ENCODE measurements at regions not wholly inside any gene's neighbourhood (a gene's known extent, or its start where the extent isn't known, plus 50 kb on each side); places are given as distances from the start of the nearest gene placed in this dataset.

DNA sequence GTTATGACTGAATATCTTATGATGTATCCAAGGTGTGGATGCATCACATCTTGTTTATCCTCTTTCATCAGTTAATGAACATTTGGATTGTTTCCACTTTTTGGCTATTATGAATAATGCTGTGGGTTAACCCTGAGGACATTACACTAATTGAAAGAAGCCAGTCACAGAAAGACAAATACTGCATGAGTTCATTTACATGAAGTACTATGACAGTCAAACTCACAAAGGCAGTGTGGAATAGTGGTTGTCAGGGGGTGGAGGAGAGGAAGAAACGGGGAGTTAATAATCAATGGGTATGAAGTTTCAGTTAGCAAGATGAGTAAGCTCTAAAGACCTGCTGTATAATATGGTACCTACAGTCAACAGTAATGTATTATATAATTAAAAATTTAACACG is 409.4 kb upstream of the CTNND2 start:
- no peak overlapping the region for H3K4me3 ChIP-seq (replicated peaks; ENCODE audit: low read depth, low read length)
- TF ChIP-seq, protein P1, sequence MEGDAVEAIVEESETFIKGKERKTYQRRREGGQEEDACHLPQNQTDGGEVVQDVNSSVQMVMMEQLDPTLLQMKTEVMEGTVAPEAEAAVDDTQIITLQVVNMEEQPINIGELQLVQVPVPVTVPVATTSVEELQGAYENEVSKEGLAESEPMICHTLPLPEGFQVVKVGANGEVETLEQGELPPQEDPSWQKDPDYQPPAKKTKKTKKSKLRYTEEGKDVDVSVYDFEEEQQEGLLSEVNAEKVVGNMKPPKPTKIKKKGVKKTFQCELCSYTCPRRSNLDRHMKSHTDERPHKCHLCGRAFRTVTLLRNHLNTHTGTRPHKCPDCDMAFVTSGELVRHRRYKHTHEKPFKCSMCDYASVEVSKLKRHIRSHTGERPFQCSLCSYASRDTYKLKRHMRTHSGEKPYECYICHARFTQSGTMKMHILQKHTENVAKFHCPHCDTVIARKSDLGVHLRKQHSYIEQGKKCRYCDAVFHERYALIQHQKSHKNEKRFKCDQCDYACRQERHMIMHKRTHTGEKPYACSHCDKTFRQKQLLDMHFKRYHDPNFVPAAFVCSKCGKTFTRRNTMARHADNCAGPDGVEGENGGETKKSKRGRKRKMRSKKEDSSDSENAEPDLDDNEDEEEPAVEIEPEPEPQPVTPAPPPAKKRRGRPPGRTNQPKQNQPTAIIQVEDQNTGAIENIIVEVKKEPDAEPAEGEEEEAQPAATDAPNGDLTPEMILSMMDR (IDR thresholded peaks at IDR 0.05; ENCODE audit: low read depth, low read length, missing control alignments) = no peak
- DNase-seq (ENCODE audit: extremely low read depth, low read depth) = no peak

DNA sequence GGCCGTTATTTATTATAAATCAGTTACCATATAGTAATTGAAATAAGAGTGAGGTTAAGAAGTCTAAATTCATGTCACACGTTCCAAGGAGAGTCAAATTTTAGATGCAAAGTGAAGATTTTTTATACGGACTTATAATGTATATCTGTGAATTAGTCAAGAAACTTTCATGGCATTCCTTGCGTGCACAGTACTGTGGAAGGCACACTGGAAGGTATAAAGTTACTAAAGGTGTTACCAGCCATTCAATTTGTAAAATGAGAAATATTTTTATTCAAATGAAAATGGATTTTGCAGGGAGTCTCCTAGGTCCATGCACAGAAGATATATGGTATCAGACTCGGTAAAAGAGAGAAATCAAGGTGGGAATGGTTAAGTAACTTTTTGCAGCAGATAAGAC is 408.1 kb upstream of the CTNND2 start:
- TF ChIP-seq, protein P1 (IDR thresholded peaks at IDR 0.05; ENCODE audit: low read depth, low read length, missing control alignments) = no peak
- DNase-seq (ENCODE audit: extremely low read depth, low read depth) = no peak

DNA sequence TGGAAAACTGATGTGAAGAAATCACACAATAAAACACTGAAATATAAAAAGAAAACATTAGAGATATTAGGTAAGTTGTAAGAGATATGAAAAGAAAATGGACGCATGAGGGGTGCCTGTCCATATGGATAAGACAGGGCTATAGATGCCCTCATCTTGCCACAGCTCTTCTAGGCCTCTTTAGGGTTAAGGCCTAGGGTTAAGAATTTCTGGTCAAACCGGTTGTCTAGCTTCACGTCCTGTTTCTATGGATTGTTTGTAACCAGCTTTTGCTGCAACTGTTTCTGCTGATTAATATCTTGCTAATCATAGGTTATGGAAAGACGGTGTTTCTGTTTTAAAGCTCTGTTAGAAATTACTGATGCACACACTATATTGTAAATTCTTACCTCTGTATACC is 389.9 kb upstream of the CTNND2 start:
- no peak overlapping the region for H3K4me3 ChIP-seq (replicated peaks; ENCODE audit: low read depth, low read length)

More for the DNA sequence above, 408.1 kb upstream of the CTNND2 start:
- no peak overlapping the region for H3K4me3 ChIP-seq (replicated peaks; ENCODE audit: low read depth, low read length)

DNA sequence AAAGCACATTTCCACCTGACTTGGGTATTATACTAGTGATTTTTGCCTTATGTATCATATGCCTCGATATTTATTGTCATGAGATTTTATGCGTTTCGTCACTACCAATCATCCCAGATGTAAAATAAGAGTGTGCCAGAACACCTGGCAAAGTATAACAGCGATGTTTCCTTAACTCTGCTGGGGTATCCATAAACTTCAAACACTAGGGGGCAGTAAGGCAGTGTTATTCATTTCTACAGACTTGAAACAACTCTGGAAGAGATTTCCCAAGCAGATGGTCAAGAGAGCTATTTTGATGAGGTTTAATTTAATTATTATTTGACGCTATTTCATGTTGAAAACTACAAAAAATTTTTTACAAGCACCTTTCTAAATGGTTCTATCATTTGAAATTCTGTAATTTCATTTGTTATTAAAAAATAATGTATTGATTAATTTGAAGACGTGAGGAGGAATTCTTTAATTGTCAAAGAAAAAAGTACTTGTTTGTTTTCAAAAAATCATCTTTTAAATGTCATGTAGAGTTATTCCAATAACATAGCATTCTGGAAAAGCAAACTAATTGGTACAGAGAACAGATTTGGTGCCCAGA is 388.5 kb upstream of the CTNND2 start:
- DNase-seq (ENCODE audit: extremely low read depth, low read depth) = no peak
- TF ChIP-seq, protein P1 (IDR thresholded peaks at IDR 0.05; ENCODE audit: low read depth, low read length, missing control alignments) = no peak
- no peak overlapping the region for H3K4me3 ChIP-seq (replicated peaks; ENCODE audit: low read depth, low read length)

More for the DNA sequence above, 389.9 kb upstream of the CTNND2 start:
- TF ChIP-seq, protein P1 (IDR thresholded peaks at IDR 0.05; ENCODE audit: low read depth, low read length, missing control alignments) = no peak
- no peak for DNase-seq (ENCODE audit: extremely low read depth, low read depth)

DNA sequence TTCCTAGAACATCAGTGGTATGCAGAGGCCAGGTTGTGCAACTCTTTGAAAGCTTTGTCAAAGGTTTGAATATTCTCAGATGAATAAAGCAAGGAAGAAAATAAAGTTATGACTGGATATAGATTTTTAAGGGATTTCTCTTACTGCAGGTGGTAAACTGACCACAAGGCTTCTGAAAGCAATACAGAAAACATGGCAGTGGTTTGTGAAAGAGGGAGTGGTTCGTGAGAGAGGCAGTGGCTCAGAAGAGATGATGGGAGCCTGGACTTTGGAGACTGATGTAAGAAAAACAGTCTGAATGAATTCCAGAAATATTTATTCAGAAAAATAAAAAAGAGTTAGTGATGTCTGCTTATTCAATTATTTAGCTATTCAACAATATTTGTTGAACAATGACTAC is 380.4 kb upstream of the CTNND2 start:
- H3K4me3 ChIP-seq (replicated peaks; ENCODE audit: low read depth, low read length) = no peak overlapping the region
- TF ChIP-seq, protein P1 (IDR thresholded peaks at IDR 0.05; ENCODE audit: low read depth, low read length, missing control alignments) = no peak
- no peak for DNase-seq (ENCODE audit: extremely low read depth, low read depth)

DNA sequence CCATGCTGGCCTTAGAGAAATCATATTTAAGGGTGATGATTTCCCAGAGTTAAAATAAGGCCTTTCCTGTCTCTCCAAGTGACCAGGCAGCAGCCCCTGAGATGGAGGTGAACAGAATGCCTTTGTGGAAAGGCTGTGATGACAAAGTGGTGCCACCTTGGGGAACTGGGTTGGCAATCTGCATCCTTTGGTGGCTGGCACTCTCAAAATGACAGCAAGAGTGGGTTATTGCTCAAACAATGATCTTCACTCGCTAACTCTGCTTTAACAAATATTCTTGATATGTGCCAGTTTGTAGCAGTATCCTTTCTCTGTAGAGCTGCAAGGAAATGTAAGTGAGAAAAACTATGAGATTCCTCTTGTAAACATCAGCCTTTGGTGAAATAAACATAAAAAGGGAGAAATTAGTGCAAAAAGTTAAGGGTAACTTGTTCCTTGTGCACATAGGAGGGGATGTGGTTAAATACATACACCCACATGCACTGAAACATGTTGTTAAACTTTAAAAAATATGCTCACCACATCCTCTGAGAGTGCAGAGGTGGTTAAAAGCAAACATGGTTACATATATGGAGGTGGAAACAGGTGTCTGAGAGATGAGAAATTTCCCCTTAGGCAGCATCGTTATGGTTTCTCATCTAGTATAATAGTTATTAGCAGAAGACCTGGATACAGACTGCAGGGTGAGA is 373.4 kb upstream of the CTNND2 start:
- TF ChIP-seq, protein P1 (IDR thresholded peaks at IDR 0.05; ENCODE audit: low read depth, low read length, missing control alignments) = no peak
- no peak overlapping the region for H3K4me3 ChIP-seq (replicated peaks; ENCODE audit: low read depth, low read length)
- no peak for DNase-seq (ENCODE audit: extremely low read depth, low read depth)
